DOHH2 (cell line): ENCODE measurements at regions not wholly inside any gene's neighbourhood (a gene's known extent, or its start where the extent isn't known, plus 50 kb on each side); places are given as distances from the start of the nearest gene placed in this dataset.

Source experiments
- H3F3A ChIP-seq: fragments of 200-600 bp; sonication (generic), shearing (Covaris generic); 2 replicates; pipeline ENCODE4 v1.6.0; 2016; ENCODE audit warnings: antibody characterized with exemption, mild to moderate bottlenecking; ENCODE audit not compliant: control insufficient read depth, insufficient read depth
- H3K27ac ChIP-seq: fragments of 200-600 bp; sonication (generic); 2 replicates; pipeline ENCODE4 v1.5.1; 2014; ENCODE audit warnings: low read depth, mild to moderate bottlenecking, low read length, moderate library complexity
- H3K27me3 ChIP-seq: fragments of 200-600 bp; sonication (generic); 2 replicates; pipeline ENCODE4 v1.6.1; 2014; ENCODE audit warnings: mild to moderate bottlenecking, low read length, mixed read lengths; ENCODE audit not compliant: control insufficient read depth
- H3K36me3 ChIP-seq: fragments of 200-600 bp; sonication (generic); 2 replicates; pipeline ENCODE4 v1.6.1; 2014; ENCODE audit warnings: mild to moderate bottlenecking, low read length, moderate library complexity, mixed read lengths; ENCODE audit not compliant: control insufficient read depth
- H3K4me1 ChIP-seq: fragments of 200-600 bp; sonication (generic); 2 replicates; pipeline ENCODE4 v1.6.1; 2014; ENCODE audit warnings: mild to moderate bottlenecking, low read length, mixed read lengths; ENCODE audit not compliant: control insufficient read depth
- H3K4me2 ChIP-seq: fragments of 200-600 bp; sonication (generic); 2 replicates; pipeline ENCODE4 v1.6.0; 2014; ENCODE audit warnings: mild to moderate bottlenecking, low read length, moderate library complexity
- H3K4me3 ChIP-seq: fragments of 200-600 bp; sonication (generic); 2 replicates; pipeline ENCODE4 v1.5.1; 2014; ENCODE audit warnings: mild to moderate bottlenecking, low read length, mixed read lengths
- H3K79me2 ChIP-seq: fragments of 200-600 bp; sonication (generic); 2 replicates; pipeline ENCODE4 v1.6.1; 2014; ENCODE audit warnings: mild to moderate bottlenecking, low read length, mixed read lengths; ENCODE audit not compliant: control insufficient read depth
- H3K9me2 ChIP-seq: fragments of 200-600 bp; sonication (generic); replicated peaks from 2 replicates; pipeline ENCODE4 v1.6.1; 2014; ENCODE audit warnings: mild to moderate bottlenecking, low read length, mixed read lengths; ENCODE audit not compliant: control insufficient read depth
- H3K9me3 ChIP-seq: fragments of 200-600 bp; sonication (generic); 2 replicates; pipeline ENCODE4 v1.6.1; 2014; ENCODE audit warnings: antibody characterized with exemption, low read length, mixed read lengths; ENCODE audit not compliant: control insufficient read depth, insufficient read depth
- H4K20me1 ChIP-seq: fragments of 200-600 bp; sonication (generic); 2 replicates; pipeline ENCODE4 v1.6.0; 2014; ENCODE audit warnings: low read depth, mild to moderate bottlenecking, antibody characterized with exemption, low read length, moderate library complexity; ENCODE audit not compliant: control insufficient read depth, insufficient read depth
- EZH2phosphoT487 ChIP-seq: fragments of 200-600 bp; sonication (generic); IDR thresholded peaks from 2 replicates; pipeline ENCODE4 v1.6.1; 2017; ENCODE audit warnings: borderline replicate concordance, mild to moderate bottlenecking, antibody characterized with exemption, low read length, moderate library complexity, mixed read lengths
- TF ChIP-seq, protein P1 (sequence below): fragments of 200-600 bp; sonication (generic); IDR thresholded peaks from one replicate; pipeline ENCODE4 v1.5.1; 2014; ENCODE audit warnings: antibody characterized with exemption, mild to moderate bottlenecking, low read depth, low read length; ENCODE audit not compliant: poor library complexity, severe bottlenecking

DNA sequence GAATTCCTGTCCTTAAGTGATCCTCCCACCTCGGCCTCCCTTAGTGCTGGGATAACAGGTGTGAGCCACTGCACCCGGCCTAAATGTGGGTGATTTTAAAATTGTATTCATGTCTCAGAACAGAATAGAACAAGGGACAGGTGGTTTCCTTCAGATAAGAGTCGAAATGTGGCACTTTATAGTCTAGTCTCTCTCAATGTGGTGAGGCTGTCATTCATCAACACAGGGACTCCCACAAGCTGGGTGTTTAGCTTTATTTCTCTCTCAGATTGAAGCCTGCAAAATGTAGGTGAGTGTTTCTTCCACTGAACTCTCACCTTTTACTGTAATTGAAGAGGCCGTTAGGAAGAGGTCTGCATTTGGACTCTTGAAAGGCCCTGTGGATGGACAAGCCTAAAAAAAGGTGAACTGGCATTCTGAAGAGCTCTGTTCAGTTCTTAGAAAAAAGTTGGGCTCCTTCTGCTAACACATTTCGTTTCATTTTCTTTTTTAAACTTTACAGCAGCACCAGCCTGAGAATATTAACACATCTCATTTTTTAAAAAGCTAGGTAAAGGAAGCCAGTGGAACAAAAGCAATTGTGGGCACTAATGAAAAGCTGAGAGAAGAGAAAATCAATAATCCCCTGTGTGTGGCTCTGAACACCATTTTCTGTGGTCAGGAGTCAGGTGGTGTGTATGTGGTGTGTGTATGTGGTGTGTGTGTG lies 126.2 kb upstream of the SLC28A3 start:
- Histone ChIP-seq H3F3A (no peaks in the 10 kb centered on the region), H3K4me2 (no peak overlapping the region), H3K9me2 (no peaks in the 10 kb centered on the region), H3K36me3 (no peaks in the 10 kb centered on the region), H3K79me2 (no peaks in the 10 kb centered on the region), H3K9me3 (no peaks in the 10 kb centered on the region), H3K27me3 (no peaks in the 10 kb centered on the region), H4K20me1 (no peaks in the 10 kb centered on the region), H3K27ac (no peak overlapping the region), H3K4me3 (no peak overlapping the region), H3K4me1 (no peaks in the 10 kb centered on the region)
- TF ChIP-seq, protein P1, sequence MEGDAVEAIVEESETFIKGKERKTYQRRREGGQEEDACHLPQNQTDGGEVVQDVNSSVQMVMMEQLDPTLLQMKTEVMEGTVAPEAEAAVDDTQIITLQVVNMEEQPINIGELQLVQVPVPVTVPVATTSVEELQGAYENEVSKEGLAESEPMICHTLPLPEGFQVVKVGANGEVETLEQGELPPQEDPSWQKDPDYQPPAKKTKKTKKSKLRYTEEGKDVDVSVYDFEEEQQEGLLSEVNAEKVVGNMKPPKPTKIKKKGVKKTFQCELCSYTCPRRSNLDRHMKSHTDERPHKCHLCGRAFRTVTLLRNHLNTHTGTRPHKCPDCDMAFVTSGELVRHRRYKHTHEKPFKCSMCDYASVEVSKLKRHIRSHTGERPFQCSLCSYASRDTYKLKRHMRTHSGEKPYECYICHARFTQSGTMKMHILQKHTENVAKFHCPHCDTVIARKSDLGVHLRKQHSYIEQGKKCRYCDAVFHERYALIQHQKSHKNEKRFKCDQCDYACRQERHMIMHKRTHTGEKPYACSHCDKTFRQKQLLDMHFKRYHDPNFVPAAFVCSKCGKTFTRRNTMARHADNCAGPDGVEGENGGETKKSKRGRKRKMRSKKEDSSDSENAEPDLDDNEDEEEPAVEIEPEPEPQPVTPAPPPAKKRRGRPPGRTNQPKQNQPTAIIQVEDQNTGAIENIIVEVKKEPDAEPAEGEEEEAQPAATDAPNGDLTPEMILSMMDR: no peak
- no peak for TF ChIP-seq EZH2phosphoT487

- H3K36me3 ChIP-seq: no peaks in the 10 kb centered on the region
- no peak overlapping the region for H3K4me3 ChIP-seq
- no peaks in the 10 kb centered on the region for H3K4me1 ChIP-seq
- no peak overlapping the region for H3K4me2 ChIP-seq
- TF ChIP-seq, protein P1: no peak
- no peak for TF ChIP-seq EZH2phosphoT487
- H3K9me2 ChIP-seq: no peaks in the 10 kb centered on the region
- no peaks in the 10 kb centered on the region for H4K20me1 ChIP-seq
- H3K79me2 ChIP-seq: no peaks in the 10 kb centered on the region
- H3F3A ChIP-seq: no peaks in the 10 kb centered on the region
- H3K9me3 ChIP-seq: no peaks in the 10 kb centered on the region
- no peak overlapping the region for H3K27ac ChIP-seq
- no peaks in the 10 kb centered on the region for H3K27me3 ChIP-seq
Observed at GRCh38 chr9:84471816-84472215, 131.3 kb upstream of the SLC28A3 start.

GRCh38 chr9:84478996-84479395 lies 138.4 kb upstream of the SLC28A3 start:
- no peak for TF ChIP-seq EZH2phosphoT487
- TF ChIP-seq, protein P1: no peak

DNA sequence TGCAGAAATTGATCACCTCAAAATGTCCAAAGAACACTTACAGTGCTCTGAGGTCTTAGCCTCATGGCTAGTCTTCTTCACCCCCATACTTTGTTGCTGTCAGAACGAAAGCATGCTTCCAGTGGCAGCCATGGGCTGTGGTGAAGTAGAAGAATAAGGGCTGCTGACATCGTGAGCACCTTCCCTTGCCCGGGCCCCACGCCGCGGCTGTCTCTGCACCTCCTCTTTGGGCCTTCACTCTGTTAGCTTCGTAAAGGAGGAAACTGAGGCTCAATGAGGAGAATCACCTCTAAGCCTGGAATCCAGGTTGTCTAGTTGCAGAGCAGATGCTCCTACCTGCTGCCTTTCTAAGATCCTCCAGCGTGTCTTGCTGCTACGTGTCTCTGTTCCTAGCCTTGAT lies 139.5 kb upstream of the SLC28A3 start:
- TF ChIP-seq, protein P1: no peak
- no peak for TF ChIP-seq EZH2phosphoT487
- Histone ChIP-seq H3K9me3 (no peaks in the 10 kb centered on the region), H3K9me2 (no peaks in the 10 kb centered on the region), H3F3A (no peaks in the 10 kb centered on the region), H3K4me1 (no peaks in the 10 kb centered on the region), H3K4me3 (no peak overlapping the region), H3K4me2 (no peak overlapping the region), H3K36me3 (no peaks in the 10 kb centered on the region), H3K79me2 (no peaks in the 10 kb centered on the region), H4K20me1 (no peaks in the 10 kb centered on the region), H3K27ac (no peak overlapping the region), H3K27me3 (no peaks in the 10 kb centered on the region)

More at GRCh38 chr9:84478996-84479395, 138.4 kb upstream of the SLC28A3 start:
- no peaks in the 10 kb centered on the region for H3K79me2 ChIP-seq
- H3F3A ChIP-seq: no peaks in the 10 kb centered on the region
- H3K9me2 ChIP-seq: no peaks in the 10 kb centered on the region
- no peak overlapping the region for H3K4me3 ChIP-seq
- H3K4me2 ChIP-seq: no peak overlapping the region
- no peaks in the 10 kb centered on the region for H3K27me3 ChIP-seq
- H3K36me3 ChIP-seq: no peaks in the 10 kb centered on the region
- H3K9me3 ChIP-seq: no peaks in the 10 kb centered on the region
- no peak overlapping the region for H3K27ac ChIP-seq
- no peaks in the 10 kb centered on the region for H3K4me1 ChIP-seq
- H4K20me1 ChIP-seq: no peaks in the 10 kb centered on the region
